GM21528 (cell line): ENCODE measurements at regions not wholly inside any gene's neighbourhood (a gene's known extent, or its start where the extent isn't known, plus 50 kb on each side); places are given as distances from the start of the nearest gene placed in this dataset.

Experiments used
- ATAC-seq: cut with Tn5 transposase; IDR thresholded peaks from one replicate; pipeline ENCODE4 v1.9.1; 2021; ENCODE audit warnings: mild to moderate bottlenecking, moderate library complexity; ENCODE audit not compliant: unreplicated experiment, low FRiP score

- no peak for ATAC-seq
These were observed 466.0 kb downstream of the CAAP1 start for GRCh38 chr9:26426551-26427131.

GRCh38 chr9:26418480-26418879, 474.1 kb downstream of the CAAP1 start:
- no peak for ATAC-seq

DNA sequence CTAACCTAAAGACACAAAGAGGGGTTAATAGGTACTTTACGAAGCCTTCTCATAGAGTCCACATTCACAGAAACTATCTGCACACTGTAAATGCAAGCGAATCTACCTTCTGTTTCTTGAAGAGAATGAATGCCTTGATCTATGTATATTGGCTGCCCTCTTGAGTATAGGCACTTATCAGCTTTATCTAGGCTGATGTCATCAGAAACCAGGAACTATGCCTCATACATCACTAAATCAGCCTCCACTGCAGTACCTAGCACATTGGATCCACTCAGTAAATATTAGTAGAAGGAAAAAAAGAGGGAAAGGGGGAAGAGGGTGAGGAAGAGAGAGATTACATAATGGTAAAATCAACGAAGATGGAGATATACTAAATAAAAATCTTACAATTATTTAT, 477.1 kb downstream of the CAAP1 start:
- ATAC-seq, result no peak

GRCh38 chr9:26413611-26414010, 479.0 kb downstream of the CAAP1 start:
- no peak for ATAC-seq

DNA sequence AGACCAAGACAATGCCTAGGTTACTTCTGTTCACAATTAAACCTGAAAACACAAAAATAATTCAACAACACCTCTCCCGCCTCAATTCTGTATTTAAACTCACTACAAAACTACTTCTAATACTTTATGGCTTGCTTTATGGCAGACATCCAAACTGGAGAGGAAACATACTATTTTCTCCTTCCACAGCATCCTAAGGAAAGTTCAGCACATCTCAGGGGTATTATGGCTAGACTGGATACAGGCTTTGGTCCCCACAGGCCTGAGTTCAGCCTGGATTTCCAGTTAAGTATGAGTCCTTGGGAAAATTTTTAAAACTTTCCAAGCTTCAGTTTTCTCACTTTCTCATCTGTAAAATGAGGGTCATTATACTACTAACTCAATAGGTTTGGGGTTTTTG, 480.2 kb downstream of the CAAP1 start:
- ATAC-seq, result no peak

- no peak for ATAC-seq
These were observed 485.9 kb downstream of the CAAP1 start for GRCh38 chr9:26406676-26407075.

DNA sequence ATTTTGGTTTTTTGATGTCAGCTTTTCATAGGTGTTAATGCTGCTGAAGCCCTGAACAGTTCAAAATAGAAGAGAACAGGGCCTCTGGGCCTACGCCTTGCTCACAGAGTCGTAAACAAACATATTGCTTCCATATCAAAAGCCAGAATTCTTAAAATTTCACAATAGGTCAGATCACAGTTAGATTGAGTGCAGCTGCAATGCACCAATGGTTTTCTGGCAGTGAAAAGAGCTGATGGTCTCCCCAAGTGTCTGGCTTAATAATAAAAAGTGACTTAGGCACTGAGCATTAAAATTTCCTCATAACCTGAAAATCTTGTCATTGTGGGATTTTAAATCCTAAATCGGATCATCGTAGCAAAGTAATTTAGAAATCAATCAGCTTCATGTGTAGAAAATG, 493.0 kb downstream of the CAAP1 start:
- ATAC-seq, result no peak

- no peak for ATAC-seq
These were observed 498.6 kb downstream of the CAAP1 start for GRCh38 chr9:26394025-26394424.

DNA sequence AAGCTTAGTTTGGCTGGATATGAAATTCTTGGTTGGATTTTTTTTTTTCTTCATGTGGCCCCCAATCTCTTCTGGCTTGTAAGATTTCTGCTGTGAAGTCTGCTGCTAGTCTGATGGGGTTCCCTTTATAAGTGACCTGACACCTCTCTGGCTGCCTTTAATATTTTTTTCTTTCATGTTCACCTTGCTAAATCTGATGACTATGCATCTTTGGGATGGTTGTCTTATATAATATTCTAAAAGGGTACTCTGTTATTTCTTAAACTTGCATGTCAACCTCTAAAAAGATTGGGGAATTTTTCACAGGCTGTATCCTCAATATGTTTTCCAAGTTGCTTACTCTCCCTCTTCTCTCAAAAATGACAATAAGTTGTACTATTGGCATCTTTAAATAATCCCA, 500.0 kb downstream of the CAAP1 start:
- ATAC-seq, result no peak

- ATAC-seq, result no peak
These were observed 501.6 kb downstream of the CAAP1 start for GRCh38 chr9:26391036-26391435.

DNA sequence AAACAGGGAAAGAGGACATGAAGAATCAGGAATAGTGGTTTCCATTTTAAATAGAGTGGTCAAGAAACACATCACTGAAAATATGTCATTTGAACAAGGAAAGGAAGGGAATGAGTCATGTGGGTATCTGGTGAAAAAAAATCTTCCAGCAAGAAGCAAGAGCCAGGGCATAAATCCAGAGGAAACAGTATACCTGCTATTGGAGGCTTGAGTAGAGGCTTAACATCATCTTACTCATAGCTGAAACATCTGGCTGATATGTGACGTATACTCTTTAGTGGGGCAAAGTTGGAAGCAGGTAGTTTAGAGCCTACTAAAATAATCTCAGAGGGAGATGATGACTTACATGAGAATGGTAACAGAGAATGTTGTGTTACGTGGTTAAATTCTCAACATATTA, 517.2 kb downstream of the CAAP1 start:
- no peak for ATAC-seq

DNA sequence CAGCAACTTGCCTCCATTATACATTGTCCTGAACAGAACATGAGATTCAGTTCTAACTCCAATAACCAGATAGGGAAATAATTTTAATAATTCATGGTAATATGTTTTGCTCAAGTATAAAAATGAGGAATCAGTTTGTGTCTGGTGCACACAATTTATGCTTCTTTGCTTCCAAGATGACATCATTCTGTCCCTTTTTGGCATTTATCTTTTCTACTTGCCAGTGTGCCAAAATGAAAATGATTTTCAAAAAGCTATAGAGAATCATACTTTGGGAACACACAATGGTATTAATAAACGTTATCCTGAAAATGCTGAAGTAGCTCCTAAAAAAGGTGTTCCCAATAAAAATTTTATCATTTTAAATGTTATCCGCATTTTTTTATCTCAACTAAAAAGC, 519.0 kb downstream of the CAAP1 start:
- ATAC-seq, result no peak

DNA sequence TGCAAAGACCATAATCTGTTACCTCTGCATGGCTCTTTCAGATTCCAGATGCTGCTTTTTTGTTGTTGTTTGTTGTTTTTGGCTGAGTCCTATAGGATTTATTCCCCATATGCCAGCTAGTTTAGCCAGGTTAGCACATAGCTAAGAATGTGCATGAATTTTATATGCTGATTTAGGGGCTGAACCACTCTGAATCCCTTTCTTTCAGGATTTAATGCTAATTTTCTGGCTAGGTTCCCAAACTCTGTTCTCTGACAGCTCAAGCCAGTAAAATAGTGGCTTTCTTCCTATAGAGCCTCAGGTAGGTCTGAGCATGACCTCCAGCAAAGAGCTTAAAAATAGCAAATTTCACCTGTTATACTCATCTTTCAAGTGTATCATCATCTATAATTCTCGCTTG, 521.4 kb downstream of the CAAP1 start:
- ATAC-seq, result no peak

- ATAC-seq, result no peak
These were observed 523.5 kb downstream of the CAAP1 start for GRCh38 chr9:26369093-26369492.

GRCh38 chr9:26368241-26368640, 524.4 kb downstream of the CAAP1 start:
- ATAC-seq, result no peak

- ATAC-seq, result no peak
These were observed 531.6 kb downstream of the CAAP1 start for GRCh38 chr9:26361010-26361409.

DNA sequence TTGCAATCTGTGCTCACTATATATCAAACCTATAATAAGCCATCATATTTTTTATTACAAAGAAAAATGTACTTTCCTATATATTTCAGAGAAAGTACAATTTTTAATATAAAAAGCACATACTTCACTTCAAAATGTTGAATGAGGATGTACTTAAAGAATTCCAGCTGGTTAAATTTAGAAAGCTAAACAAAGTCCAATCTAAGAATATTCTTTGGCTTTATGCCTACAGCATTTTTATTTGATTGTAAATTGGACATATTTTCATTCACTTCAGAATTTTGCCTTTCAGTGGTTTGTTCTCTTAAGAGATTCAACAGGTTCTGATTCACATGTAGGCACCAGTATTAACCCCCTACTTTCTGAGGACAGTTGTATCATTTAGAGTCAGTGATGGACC, 533.8 kb downstream of the CAAP1 start:
- ATAC-seq, result no peak

DNA sequence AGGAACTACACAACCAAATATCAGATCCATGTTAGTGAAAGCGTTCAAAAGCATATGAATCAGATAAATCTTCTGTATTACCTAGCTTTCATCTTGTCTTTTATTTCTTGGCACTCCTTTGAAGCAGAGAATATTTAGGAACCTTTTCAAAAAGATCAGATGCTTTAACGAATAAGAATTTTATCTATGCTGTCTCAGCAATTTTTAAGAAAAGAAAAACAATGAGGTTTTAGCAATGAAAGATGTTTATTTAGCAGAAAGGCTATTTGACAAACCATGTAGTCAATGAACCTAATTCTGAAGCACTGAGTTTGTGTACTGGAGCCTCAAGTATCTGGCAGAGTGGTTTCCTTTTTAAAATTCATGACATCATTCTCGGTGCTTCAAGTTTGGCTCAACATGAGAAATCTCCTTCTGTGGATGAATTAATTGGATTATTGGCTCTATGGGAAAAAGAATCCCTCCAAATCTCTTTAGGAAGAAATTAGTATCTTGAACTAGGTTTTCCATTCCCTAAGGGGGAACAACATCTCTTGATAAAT, 534.7 kb downstream of the CAAP1 start:
- ATAC-seq, result no peak

- ATAC-seq, result no peak
These were observed 536.1 kb downstream of the CAAP1 start for GRCh38 chr9:26356491-26356890.

DNA sequence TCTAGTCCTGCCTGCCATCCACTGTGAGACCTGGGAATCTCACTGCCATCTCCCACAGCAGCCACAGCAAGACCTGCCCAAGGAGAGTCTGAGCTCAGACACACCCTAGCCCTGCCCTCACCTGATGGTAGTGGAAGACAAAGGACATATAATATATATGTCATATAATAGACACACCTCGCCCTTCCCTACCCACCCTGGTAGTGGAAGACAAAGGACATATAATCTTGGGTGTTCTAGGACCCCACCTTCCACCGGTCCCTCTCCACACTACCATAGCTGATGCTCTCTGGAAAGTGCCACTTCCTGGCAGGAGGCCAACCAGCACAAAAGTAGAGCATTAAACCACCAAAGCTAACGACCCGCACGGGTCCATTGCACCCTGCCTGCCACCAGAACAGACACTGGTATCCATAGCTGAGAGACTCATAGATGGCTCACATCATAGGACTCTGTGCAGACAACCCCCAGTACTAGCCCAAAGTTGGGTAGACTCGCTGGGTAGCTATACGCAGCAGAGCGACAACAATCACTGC, 545.6 kb downstream of the CAAP1 start:
- no peak for ATAC-seq

- ATAC-seq, result no peak
These were observed 551.1 kb downstream of the CAAP1 start for GRCh38 chr9:26341545-26341944.

DNA sequence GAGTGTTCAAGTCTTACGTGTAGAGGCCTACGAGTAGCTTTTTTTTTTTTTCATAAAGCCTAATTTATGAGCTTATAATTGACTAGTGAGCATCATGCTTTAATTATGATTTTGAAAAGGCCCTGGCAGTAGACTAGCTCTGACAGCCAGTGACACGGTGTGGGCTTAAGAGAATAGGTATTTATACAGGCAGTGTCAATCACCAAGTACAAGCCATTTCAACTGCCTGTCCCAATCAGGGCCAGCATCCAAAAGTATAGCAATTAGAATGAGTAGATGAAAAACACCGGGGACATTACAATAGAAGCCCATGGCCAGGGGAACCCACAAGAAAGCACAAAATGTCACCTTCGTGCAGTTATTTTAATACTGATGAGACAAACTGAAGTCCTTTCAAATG, 552.8 kb downstream of the CAAP1 start:
- ATAC-seq, result no peak

DNA sequence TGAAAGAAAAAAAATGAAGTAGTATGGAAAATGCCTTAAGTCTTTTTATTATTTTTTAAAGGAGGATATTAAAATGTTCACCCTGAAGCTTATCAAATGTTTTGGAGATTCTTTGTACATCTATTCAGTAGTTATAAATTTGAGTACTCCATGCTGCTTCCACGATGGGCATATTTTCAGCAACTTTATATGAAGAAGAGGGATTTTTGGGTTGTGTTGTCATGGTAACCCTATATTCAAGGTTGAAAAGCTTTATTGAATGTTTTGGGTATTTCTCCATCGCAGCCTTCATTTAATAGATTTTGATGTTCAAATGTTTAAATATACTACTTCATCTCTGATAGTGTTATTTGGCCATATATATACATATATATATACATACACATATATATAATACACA, 557.5 kb downstream of the CAAP1 start:
- ATAC-seq, result no peak
